Colonic mucosa (tissue), 4 donors: ENCODE measurements at regions not wholly inside any gene's neighbourhood (a gene's known extent, or its start where the extent isn't known, plus 50 kb on each side); places are given as distances from the start of the nearest gene placed in this dataset.

Experiments
- DNase-seq: peaks from one replicate; pipeline ENCODE4 v3.0.0-alpha.2; 2020
- H3K27ac ChIP-seq: fragments of 200-600 bp; one replicate; pipeline ENCODE4 v1.8.0; 2021
- H3K27me3 ChIP-seq: fragments of 200-600 bp; one replicate; pipeline ENCODE4 v1.8.0; 2021
- H3K36me3 ChIP-seq: fragments of 200-600 bp; one replicate; pipeline ENCODE4 v1.8.0; 2021
- H3K4me1 ChIP-seq: fragments of 200-600 bp; one replicate; pipeline ENCODE4 v1.8.0; 2021; ENCODE audit warnings: mild to moderate bottlenecking
- H3K4me3 ChIP-seq: fragments of 200-600 bp; one replicate; pipeline ENCODE4 v1.8.0; 2021
- H3K9ac ChIP-seq, 2 donors: one replicate each; pipeline ENCODE4 v1.7.0; 2013; ENCODE audit warnings: control low read depth in 2 of 2, low read depth in 2 of 2, low read length in 2 of 2
- H3K9me3 ChIP-seq: fragments of 200-600 bp; one replicate; pipeline ENCODE4 v1.8.0; 2021
- intact Hi-C: fragments of 100-400 bp; cut with DNase I; formaldehyde crosslinking; loops from one replicate; pipeline ENCODE4 v1.14.1; 2022
- TF ChIP-seq, protein P1 (sequence below): fragments of 200-600 bp; IDR thresholded peaks from one replicate; pipeline ENCODE4 v1.8.0; 2022; ENCODE audit warnings: antibody characterized with exemption, mild to moderate bottlenecking
- donor health status: healthy.
- donor health status: DM: no; HTN: no; CAD: no.
- donor health status: DM: no; HTN: no; CAD: no.

DNA sequence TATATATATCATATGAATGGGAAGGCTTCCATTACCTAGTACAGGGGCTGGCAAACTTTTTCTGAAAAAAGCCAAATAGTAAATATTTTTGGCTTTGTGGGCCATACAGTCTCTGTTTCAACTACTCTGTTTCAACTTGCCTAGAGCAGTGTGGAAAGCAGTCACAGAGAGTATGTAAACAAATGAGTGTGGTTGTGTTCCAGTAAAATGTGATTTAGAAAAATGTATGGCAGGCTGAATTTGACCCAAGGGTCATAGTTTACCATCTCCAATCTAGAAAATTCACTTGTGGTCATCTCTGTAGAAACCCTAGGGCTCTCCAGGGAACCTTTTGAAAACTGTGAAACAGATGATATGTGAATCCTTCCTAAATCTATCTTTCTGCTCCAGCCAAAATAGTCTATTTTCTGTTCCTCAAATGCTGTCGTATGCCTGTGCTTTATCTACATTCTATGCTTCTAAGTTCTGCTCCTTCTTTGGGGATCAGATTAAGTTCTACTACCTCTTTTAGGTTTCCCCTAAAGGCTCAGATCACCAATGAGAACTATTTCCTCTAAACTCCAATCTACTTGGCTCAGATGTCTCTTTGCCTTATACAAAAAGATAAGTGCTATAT, 356.2 kb downstream of the METTL15 start:
- no peaks in the 10 kb centered on the region for H3K36me3 ChIP-seq
- no peaks in the 10 kb centered on the region for H3K27me3 ChIP-seq
- no peak overlapping the region for H3K4me3 ChIP-seq
- no peak for DNase-seq
- no peak overlapping the region for H3K9ac ChIP-seq
- H3K27ac ChIP-seq: no peak overlapping the region
- TF ChIP-seq, protein P1, sequence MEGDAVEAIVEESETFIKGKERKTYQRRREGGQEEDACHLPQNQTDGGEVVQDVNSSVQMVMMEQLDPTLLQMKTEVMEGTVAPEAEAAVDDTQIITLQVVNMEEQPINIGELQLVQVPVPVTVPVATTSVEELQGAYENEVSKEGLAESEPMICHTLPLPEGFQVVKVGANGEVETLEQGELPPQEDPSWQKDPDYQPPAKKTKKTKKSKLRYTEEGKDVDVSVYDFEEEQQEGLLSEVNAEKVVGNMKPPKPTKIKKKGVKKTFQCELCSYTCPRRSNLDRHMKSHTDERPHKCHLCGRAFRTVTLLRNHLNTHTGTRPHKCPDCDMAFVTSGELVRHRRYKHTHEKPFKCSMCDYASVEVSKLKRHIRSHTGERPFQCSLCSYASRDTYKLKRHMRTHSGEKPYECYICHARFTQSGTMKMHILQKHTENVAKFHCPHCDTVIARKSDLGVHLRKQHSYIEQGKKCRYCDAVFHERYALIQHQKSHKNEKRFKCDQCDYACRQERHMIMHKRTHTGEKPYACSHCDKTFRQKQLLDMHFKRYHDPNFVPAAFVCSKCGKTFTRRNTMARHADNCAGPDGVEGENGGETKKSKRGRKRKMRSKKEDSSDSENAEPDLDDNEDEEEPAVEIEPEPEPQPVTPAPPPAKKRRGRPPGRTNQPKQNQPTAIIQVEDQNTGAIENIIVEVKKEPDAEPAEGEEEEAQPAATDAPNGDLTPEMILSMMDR: no peak
- no peaks in the 10 kb centered on the region for H3K4me1 ChIP-seq
- no peaks in the 10 kb centered on the region for H3K9me3 ChIP-seq
- intact Hi-C loops: no loop called here

DNA sequence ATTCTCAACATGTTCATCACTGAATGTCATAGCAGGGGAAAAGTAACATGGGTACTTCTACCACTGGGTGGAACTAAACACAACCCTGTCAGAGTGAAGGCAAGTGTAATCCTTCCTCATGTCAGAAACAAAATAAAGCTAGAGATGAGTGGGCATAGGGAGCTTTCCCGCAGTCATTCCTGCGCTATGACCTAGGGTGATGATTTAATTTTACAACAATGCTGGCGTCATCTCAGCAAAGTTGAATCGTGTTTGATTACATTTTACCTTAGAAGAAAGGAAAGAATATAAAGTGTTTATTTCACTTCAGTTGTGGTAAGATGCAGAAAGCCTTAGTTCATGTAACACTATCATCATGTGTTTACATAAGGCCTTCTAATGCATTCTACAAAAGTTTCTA, 355.6 kb downstream of the METTL15 start:
- Histone ChIP-seq H3K9ac (no peak overlapping the region), H3K27ac (no peak overlapping the region), H3K9me3 (no peaks in the 10 kb centered on the region), H3K4me3 (no peak overlapping the region), H3K27me3 (no peaks in the 10 kb centered on the region), H3K36me3 (no peaks in the 10 kb centered on the region), H3K4me1 (no peaks in the 10 kb centered on the region)
- TF ChIP-seq, protein P1: no peak
- intact Hi-C loops: no loop called here
- DNase-seq: no peak

DNA sequence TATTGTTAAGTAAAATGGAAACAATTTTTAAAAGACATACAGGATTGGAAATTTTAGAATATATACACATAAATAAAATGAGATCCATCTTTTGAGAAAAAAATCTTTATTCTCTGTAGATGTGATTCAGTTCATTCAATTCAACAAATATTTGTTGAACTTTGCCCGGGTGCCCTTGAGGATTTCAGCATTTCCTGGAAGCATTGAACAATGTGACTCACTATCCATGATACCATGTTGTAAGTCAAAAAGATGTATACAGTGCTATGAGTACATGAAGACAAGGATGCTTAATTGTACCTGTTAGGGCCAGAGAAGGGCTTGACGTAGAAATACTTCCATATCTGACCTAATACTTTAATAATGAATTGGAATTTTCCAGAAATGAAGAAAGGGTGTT, 353.7 kb downstream of the METTL15 start:
- H3K27me3 ChIP-seq: no peaks in the 10 kb centered on the region
- no peaks in the 10 kb centered on the region for H3K4me1 ChIP-seq
- H3K4me3 ChIP-seq: no peak overlapping the region
- no peak overlapping the region for H3K9ac ChIP-seq
- no peaks in the 10 kb centered on the region for H3K36me3 ChIP-seq
- no peak overlapping the region for H3K27ac ChIP-seq
- no peak for DNase-seq
- TF ChIP-seq, protein P1: no peak
- intact Hi-C loops: no loop called here
- H3K9me3 ChIP-seq: no peaks in the 10 kb centered on the region

DNA sequence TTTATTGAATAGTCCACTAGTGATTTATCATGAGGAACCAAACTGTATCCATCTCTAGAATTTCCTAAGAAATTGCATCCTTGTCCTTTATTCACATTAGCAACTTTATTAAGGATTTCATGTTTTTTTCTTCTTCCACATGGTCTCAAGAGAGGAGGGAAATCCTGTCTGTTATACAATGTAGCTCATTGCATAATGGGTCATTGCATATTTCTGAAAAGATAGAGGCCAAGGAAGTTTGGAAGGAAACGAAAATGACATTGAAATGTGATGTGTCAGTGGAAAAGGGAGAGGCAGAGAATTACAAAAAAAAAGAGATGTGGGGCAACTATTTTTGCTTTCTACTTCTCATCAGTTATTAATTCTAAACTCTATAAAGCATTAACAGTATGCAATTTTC, 353.1 kb downstream of the METTL15 start:
- DNase-seq: no peak
- Histone ChIP-seq H3K4me3 (no peak overlapping the region), H3K9me3 (no peaks in the 10 kb centered on the region), H3K36me3 (no peaks in the 10 kb centered on the region), H3K4me1 (no peaks in the 10 kb centered on the region), H3K27me3 (no peaks in the 10 kb centered on the region), H3K9ac (no peak overlapping the region), H3K27ac (no peak overlapping the region)
- intact Hi-C loops: no loop called here
- TF ChIP-seq, protein P1: no peak

DNA sequence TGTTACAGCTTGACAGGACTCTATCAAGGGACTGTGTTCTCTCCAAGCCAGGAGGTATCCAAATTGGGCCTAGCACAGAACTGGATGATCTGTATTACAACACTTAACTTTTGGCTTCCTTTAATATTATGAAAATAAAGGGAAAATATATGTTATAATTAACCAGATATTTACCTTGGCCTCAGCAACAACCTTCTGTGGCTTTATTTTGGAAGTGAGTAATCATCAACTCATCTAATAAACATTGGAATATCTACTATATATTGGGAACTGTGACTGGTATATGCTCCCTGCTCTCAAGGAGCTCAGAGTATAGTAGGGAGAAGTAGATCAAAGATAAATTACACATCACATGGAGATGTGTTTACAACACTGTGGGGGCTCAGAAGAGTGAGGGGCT, 352.2 kb downstream of the METTL15 start:
- Histone ChIP-seq H3K27me3 (no peaks in the 10 kb centered on the region), H3K9ac (no peak overlapping the region), H3K9me3 (no peaks in the 10 kb centered on the region), H3K4me1 (no peaks in the 10 kb centered on the region), H3K36me3 (no peaks in the 10 kb centered on the region), H3K27ac (no peak overlapping the region), H3K4me3 (no peak overlapping the region)
- no peak for DNase-seq
- intact Hi-C loops: no loop called here
- TF ChIP-seq, protein P1: no peak
